Astrocyte of the cerebellum (primary cell): ENCODE measurements at regions not wholly inside any gene's neighbourhood (a gene's known extent, or its start where the extent isn't known, plus 50 kb on each side); places are given as distances from the start of the nearest gene placed in this dataset.

Experiments used
- DNase-seq: peaks from one replicate; pipeline ENCODE4 v3.0.0-alpha.2; 2011; ENCODE audit warnings: low read depth
- H3K4me3 ChIP-seq: 2 replicates; pipeline ENCODE4 v1.5.1; 2011; ENCODE audit warnings: mild to moderate bottlenecking, low read depth, low read length, moderate library complexity
- CTCF ChIP-seq: IDR thresholded peaks from 2 replicates; pipeline ENCODE4 v1.5.1; 2012; ENCODE audit warnings: low read length, low read depth, moderate library complexity, mild to moderate bottlenecking; ENCODE audit errors: missing control alignments
- in situ Hi-C: cut with HindIII; loops from 2 replicates; pipeline ENCODE4 v1.10.0; 2017; ENCODE audit warnings: low sequenced_read_pairs

- no peak for TF ChIP-seq CTCF
- in situ Hi-C loops, result no loop called here
- H3K4me3 ChIP-seq, result no peak overlapping the region
- DNase-seq, result no peak
Observed at GRCh38 chr6:1491591-1492319, 102.4 kb downstream of the FOXF2 start.

- in situ Hi-C loops, result no loop called here
- no peak for DNase-seq
- no peak overlapping the region for H3K4me3 ChIP-seq
- TF ChIP-seq CTCF, result no peak
Observed at GRCh38 chr6:1494671-1495070, 105.3 kb downstream of the FOXF2 start.

- no peak overlapping the region for H3K4me3 ChIP-seq
- no peak for DNase-seq
- TF ChIP-seq CTCF, result no peak
Observed at GRCh38 chr6:1495344-1495743, 106.0 kb downstream of the FOXF2 start.

GRCh38 chr6:1496092-1496491, 106.7 kb downstream of the FOXF2 start:
- TF ChIP-seq CTCF, result no peak

More at GRCh38 chr6:1495344-1495743, 106.0 kb downstream of the FOXF2 start:
- in situ Hi-C loops, result no loop called here

GRCh38 chr6:1496836-1497760, 107.7 kb downstream of the FOXF2 start:
- no peak for DNase-seq
- H3K4me3 ChIP-seq, result no peak overlapping the region
- in situ Hi-C loops, result no loop called here
- TF ChIP-seq CTCF, result no peak

More at GRCh38 chr6:1496092-1496491, 106.7 kb downstream of the FOXF2 start:
- H3K4me3 ChIP-seq, result no peak overlapping the region
- in situ Hi-C loops, result no loop called here
- DNase-seq, result no peak

GRCh38 chr6:1497761-1498105, 108.4 kb downstream of the FOXF2 start:
- DNase-seq, result no peak
- H3K4me3 ChIP-seq, result no peak overlapping the region
- TF ChIP-seq CTCF, result no peak
- in situ Hi-C loops, result no loop called here
